G401 (cell line): ENCODE measurements at regions not wholly inside any gene's neighbourhood (a gene's known extent, or its start where the extent isn't known, plus 50 kb on each side); places are given as distances from the start of the nearest gene placed in this dataset.

ENCODE experiments used
- DNase-seq: peaks from one replicate; pipeline ENCODE4 v3.0.0-alpha.2; 2015; ENCODE audit warnings: low spot score
- in situ Hi-C: cut with HindIII; loops from 2 replicates; pipeline ENCODE4 v1.10.0; 2016; ENCODE audit warnings: low sequenced_read_pairs, mixed read lengths

DNA sequence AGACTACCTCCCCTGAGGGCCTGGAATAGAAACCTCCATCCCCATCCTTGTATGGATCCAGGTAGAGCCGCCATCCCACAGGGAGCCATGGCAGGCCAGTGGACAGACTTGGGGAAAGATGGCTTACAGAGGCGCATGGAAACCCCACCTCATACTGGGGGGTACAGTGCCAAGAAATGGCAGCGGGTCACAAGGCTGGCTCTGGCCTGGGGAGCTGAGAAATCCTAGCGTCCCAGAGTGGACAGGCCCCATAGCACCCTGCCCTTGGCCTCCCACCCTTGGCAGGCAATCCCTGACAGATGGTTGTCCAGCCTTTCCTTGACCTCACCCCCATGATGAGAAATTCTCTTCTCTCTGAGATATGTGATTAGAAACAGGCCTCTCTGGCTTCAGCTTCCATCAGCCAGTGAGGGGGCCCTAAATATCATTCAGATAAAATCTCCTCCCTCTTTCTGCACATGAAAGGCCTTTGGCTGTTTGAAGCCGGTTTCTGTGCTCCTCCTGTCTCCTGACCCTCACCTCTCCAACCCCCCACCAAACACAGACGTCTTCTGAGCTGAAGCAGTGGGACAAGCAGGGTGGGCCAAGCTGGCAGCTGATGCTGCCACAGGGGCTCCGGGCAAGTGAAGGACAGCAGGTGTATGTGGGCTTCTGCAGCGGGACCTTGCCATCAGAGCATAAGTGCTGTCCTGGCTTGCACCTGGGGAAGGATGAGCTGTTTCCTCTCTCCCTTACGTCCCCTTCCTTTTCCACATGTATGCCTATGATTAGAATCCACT, 204.4 kb upstream of the MAMLD1 start:
- in situ Hi-C loops = no loop called here
- no peak for DNase-seq

DNA sequence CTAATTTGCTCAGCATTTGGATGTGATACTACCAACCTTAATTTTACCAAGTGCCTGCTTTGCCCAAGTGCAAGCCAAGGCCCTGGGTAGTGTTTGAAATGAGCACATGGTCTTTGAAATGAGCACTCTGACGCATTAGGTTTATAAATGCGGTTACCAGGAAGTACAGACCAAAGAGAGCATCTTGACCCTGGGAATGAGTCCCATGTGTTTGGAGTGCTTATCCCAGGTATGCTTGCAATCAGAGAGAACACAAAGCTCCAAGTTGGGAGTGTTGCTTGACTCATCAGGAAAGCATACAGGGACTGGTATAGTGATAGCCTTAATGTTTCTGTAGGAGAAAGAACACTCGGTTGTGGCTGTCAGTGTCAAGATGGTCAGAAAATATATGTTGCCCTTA, 203.6 kb upstream of the MAMLD1 start:
- in situ Hi-C loops = no loop called here
- DNase-seq = no peak

DNA sequence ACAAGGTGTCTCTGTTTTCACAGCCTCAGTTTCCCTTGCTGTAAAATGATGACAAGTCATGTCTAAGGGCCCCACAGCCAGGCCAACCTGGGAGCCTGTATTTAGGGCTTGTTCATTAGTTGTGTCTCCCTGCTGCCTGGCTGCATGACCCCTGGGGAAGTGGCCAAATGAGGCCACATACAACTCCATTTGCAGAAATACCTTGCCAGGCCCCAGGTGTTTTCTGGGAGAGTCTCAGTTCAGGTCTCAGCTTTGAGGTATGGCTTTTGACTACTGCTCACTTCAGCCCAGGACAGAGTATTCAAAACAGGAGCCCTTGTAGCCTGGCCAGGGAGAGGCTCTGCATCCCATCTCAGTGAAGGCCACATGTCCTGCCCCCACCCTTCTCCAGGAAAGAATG, 202.5 kb upstream of the MAMLD1 start:
- no peak for DNase-seq
- in situ Hi-C loops = no loop called here

DNA sequence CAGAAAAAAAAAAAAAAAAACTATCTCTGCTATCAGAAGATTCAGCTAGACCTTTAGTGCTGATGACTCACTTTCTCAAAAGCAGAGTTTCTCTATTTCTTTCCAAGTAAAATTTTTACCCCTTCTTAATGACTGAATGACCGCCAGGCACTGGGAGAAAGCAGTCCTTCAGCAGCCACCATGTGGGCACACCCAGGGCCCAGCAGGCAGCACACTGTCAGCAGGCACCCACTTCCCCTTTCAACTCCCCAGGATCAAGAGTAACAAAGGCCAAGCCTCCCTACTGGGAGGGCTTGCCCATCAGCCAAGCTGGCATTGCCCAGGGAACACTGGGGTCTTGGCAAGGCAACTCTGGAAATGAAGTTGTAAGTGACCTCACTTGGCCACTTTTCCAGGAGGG, 201.9 kb upstream of the MAMLD1 start:
- in situ Hi-C loops = no loop called here
- DNase-seq = no peak

DNA sequence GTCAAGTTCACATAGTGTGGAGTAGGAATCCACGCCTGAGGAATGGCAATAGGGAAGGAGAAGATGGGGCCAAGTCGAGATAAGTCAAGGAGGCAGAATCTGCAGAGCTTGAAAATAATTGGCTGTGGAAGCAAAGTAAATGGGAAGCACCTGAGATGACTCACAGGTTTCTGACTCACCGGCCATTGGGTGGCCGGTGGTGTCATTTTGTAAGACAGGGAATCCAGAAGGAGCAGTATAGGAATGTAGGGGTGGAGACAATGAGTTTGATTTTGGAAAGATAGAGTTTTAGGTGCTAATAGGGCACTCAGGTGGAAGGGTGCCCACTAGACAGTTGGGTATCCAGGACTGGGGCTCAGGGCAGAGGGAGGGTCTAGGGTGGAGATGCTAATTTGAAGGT, 201.0 kb upstream of the MAMLD1 start:
- DNase-seq = no peak
- in situ Hi-C loops = no loop called here

DNA sequence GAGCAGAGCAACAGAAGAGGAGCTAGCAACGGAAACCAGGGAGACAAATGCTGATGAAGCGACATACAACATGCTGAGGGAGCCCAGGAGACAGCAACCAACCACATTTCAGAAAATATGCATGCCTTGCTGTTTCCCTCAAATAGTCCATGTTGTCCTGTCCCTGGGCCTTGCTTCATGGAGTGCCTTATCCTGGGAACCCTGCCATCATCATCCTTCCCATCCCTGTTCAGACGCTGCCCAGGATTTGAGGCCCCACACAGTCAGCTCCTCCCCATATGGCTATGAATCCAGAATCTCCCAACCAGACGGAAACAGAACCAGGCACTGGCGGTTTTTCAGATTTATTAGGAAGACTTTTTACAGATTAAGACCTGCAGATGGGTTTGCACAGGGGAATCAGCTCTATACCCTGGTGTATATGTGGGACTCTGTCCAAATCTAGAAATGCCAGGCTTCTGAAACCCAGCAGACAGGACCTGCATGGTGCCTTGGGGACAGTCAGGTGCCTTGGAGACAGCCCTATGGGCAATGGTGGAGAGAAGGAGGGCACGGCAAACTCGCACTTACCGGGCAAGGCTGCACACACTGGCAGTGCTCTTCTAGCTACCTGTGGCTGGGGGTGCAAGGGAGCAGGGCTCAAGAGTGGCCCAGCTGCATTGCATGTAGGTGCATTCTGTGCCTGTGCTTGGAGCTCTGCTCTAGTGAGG, 199.7 kb upstream of the MAMLD1 start:
- in situ Hi-C loops = no loop called here
- no peak for DNase-seq

DNA sequence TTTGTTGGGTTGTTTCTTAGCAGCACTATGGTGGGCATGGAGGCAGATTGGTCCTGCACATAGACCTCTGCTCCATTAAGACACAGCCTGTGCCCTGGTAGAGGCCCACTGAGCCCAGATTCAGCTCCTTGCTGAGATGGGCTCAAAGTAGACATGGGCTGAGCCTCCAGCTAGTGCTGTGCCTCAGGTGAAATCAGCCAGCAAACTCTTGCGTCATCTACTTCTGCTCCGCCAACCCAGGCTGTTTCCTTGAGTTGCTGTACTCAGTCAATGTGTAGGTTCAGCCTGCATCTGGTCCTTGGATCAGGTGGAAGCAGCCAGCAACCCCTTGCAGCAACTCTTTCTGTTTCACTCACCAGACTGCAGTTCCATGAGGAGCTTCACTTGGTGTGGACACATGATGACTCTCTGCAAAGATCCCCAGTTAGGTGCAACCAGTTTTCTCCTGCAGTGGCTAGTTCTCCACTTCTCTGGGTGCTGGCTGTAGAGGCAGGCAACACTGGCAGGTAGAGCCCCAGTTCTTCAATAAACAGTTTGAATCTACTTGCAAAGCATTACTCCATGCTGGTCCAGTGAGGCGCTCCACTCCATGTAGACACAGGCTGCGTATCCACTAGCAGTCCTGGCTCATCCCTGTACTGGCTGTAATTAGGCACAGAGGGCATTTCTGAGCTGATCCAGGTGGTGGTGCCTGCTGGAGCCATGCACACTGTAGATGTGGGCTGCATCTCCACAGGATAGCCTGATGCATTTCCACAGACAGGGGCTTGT, 199.0 kb upstream of the MAMLD1 start:
- in situ Hi-C loops = no loop called here
- no peak for DNase-seq

DNA sequence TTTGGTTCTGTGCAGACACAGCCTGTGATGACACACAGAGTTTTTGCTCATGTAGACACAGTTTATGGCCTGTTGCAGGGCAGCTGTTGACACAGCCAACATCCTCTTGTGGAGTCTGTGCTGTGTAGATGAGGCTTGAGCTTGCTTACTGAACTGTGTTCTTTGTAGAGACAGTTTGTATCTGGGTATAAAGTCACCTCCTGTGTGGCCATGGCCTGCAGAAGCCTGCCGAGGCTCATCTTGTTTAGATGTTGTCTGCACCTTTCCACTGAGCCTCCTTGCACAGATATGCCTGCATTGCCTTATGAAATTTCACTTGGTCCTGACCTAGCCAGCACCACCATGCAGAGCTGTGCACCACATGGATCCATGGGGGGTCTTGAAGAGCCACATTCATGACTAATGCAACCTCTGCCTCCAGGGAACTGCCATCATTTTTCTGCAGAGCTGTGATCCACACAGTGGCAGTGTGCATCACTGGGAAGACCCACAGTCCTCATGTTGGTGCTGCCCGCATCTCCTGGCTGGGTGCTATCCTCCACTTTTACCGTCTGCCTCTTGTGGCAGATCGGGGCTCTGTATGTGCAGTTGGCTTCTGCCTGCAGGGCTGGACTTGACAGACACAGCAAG, 198.0 kb upstream of the MAMLD1 start:
- in situ Hi-C loops = no loop called here
- no peak for DNase-seq

DNA sequence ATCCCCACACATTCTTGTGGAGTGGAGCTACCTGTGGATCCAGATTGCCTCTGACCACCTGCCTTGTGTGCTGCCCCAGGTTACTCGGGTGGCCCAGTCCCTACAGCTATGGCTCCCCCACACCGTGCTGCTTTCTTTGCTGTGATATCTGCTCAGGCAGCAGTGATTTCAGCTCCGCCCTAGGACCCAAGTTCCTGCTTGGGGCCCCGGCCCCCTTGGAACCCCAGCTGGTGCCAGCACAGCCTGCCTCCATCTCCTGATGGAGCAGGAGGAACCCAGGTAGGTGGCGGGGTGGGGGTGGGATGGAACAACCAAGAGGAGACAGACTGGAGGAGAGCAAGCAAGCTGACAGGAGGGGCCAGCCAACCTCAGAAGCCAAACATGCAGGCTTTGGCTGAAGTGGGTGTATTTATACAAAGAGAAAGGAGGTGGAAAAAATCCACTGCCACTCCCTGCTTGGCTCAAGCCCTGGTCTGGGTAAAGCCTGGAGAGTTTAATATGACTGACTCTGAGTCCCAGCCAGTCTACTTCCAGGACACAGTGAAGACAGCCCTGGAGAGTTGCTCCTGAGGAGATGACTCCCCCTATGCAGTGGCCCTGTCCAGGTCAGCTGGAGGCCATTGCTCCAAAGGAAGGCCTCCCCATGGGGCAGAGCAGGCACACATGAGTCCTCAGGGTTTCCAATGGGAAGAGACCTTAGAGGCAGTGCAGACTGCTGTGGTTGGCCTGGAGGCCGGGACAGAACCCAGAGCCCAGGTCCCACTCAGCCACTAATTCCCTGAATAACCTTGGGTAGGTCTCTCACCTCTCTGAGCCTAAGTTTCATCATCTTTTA, 197.1 kb upstream of the MAMLD1 start:
- no peak for DNase-seq
- in situ Hi-C loops = no loop called here

DNA sequence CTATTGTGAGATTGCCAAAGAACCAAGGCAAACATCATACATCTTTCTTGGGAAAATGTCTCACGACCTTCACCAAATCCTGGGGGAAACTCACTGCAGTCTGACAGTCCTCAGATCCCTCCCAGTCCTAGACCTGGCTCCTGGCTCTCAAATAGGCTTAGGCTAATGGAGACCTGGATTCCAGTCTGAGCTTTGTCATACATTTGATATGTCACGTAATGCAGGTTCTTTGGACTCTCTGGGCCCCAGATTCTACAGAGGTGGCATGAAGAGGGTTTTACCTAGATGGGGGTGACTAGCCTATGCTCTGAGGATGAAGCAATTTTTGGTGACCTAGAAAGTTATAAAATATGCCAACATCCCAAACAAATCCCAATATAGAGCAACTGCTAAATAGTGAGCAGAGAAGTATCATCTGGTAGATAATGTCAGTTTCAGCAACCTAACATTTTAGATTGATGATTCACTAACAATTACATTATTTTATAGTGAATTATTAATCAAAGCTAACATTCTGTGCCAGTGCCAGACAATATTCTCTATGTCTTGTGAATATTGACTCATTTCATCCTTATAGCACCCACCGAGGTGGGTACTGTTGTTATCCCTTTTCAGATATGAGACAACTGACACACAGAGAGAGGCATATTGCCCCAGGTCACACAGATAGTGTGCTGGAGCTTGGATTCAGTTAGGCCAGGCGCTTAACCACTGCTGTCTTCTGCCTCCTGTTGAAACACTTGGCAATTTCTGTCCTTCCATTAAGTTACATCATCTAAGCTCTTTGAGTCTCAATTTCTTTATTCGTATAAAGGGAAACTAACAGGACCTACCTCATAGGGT, 195.4 kb upstream of the MAMLD1 start:
- DNase-seq = no peak
- in situ Hi-C loops = no loop called here

DNA sequence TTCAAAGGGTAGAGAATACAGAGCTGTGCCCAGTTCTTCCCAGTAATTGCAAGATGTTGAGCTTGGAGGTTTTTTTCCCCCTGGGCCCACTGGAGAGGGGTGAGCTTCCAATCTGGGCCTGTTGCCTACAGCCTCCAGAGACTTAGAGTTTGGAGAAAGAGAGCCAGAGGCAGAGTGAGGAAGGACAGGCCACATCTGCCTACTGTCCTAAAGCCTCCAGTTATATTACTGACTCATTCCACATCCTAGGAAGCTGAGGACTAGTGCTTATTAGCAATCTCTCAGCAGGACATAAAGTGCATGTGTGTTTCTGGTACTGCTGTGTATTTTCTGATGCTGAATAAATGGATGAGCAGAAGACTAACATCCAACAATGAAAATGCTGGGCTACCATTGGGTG, 181.0 kb upstream of the MAMLD1 start:
- DNase-seq = no peak
- in situ Hi-C loops = no loop called here

DNA sequence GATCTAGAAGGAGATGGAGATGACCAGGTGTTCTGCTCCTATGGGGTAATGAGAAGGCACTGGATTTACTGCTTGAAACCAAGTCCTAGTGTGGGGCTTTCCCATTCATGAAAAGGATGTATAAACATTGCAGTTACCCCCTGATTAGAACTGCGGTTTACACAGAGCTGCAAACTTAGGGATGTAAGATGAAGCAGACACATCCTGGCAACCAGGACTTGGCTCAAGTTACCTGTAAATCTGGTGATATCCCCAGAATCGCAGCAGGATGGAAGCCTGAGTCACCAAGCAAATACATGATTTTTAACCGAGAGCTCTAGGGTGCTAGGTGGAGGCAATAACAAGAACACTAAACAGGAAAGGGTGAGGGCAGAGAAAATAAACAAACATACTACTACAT, 178.6 kb upstream of the MAMLD1 start:
- in situ Hi-C loops = no loop called here
- DNase-seq = no peak

DNA sequence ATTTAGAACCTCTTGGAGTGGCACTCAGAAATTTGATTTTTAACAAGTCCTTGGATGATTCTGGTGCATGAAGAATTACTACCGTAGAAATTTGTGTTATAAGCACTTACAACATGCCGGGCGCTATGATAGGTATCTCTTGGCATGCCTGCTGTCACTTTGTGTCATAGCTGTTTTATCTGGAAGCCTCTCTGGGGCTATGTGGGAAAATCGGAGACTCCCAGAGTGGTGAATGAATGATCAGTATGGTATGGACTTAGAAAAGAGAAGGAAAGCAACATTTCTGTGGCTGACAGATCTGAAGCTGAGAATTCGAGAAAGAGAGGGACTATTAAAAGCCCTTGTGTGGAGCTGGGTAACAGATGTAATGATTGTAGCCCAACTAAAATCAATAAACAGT, 177.4 kb upstream of the MAMLD1 start:
- in situ Hi-C loops = no loop called here
- DNase-seq = no peak

DNA sequence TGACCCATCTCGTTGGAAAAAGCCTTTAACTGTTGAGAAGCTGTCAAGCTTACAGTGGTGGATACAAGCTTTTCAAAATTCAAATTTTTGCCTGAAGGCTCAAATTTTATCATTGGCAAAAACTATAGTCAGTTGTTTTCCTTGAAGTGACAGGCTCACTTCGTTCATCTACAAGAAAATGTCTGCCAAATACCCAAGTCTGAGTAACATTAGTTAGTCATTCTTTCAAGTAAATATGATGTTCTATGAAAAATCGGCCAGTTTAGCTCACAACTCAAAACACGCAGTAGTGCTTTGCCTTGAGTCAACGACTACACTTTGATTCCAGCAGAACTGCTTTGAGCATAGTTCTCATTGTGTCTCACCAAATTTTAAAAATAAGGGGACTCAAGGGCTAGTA, 170.3 kb upstream of the MAMLD1 start:
- in situ Hi-C loops = no loop called here
- DNase-seq = no peak

DNA sequence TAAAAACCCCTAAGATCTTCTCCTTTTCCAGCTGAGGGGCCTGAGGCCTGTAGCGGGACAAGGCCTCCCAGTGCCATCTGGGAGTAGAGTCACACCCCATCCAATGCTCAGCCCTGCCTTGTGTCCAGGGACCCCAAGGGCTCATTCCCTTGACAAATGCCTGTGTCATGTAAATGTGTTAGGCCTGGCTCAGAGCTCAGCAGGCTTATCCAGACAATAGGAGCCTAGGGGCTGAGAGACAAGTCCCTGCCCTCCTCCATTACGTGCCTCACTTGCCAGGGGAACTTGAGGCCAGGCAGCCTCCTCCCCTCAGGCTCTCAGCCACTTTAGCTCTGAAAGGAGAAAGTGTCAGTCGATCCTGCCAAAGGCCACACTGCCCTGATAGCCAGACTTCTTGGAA, 166.8 kb upstream of the MAMLD1 start:
- in situ Hi-C loops = no loop called here
- DNase-seq = no peak

DNA sequence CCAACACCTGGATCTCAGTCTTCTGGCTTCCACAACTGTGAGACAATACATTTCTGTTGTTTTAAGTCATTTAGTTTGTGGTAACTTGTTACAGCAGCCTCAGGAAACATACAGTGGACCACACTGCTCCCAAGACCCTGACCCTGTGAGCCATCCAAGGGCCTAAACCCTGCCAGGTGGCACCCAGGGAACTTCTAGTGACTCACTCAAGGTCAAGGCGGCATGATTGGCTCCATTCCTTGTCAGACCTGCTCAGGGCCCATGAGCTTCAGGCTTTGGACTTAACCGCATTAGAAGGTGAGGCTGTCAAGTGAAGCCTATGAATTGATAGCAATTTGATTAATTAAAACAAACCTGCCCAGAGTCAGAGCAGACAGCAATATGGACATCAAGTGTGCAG, 165.7 kb upstream of the MAMLD1 start:
- no peak for DNase-seq
- in situ Hi-C loops = no loop called here

DNA sequence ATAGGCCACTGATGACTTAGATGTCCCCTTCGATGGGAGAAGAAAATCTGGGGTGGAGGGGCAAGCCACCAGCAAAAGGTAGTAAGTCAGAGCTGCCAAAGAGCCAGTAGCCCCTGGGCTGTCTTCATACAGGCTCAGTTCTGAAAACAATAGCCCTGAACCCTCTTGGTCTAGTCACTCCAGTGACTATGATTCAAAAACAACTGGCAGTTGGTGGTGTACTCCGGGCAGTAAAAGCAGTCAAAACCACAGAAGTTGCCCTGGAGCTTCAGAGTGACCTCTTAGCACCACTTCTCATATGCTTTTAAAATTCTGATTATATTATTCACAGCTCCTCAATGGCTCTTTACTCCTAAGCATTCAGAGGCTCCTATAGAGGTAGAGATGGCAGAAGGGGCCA, 164.3 kb upstream of the MAMLD1 start:
- no peak for DNase-seq

DNA sequence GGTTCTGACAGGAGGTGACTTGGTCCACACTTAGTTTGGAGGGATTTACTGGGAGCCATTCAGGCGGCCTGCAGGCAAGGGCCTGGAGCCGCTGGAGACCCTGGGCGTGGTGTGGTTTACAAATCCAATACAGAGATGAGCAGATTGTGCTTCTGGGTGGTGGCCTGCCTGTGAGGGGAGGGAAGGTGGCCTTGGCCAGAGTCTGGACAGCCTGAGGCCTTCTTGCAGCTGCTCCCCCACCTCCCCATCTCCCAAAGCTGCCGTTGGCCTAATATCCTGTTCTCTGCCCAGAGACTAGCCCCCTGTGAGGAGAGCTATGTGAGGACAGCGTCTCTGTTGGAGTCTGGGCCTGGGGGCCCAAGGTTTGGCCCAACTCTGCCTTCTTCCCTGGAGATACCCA, 163.9 kb upstream of the MAMLD1 start:
- DNase-seq = no peak
- in situ Hi-C loops = no loop called here

More for the DNA sequence above, 164.3 kb upstream of the MAMLD1 start:
- in situ Hi-C loops = no loop called here
